T-helper 1 cell treated with Interleukin-12 subunit alpha and Interleukin-12 subunit beta and Interleukin-4 antibody, amounts not matched to agents 30 μg/mL and 1 μg/mL, for 36 hours (primary cell): ENCODE measurements at regions not wholly inside any gene's neighbourhood (a gene's known extent, or its start where the extent isn't known, plus 50 kb on each side); places are given as distances from the start of the nearest gene placed in this dataset.

Experiments used
- H3K27ac Mint-ChIP-seq: one replicate; pipeline ENCODE4 v1.8.0; 2021; ENCODE audit warnings: mild to moderate bottlenecking, mixed read lengths
- H3K27me3 Mint-ChIP-seq: one replicate; pipeline ENCODE4 v1.8.0; 2021; ENCODE audit warnings: low read depth, mixed read lengths
- H3K36me3 Mint-ChIP-seq: one replicate; pipeline ENCODE4 v1.8.0; 2021; ENCODE audit warnings: low read depth, mixed read lengths
- H3K4me1 Mint-ChIP-seq: one replicate; pipeline ENCODE4 v1.8.0; 2021; ENCODE audit warnings: low read depth, mixed read lengths
- H3K4me3 Mint-ChIP-seq: one replicate; pipeline ENCODE4 v1.8.0; 2021; ENCODE audit warnings: mild to moderate bottlenecking, moderate library complexity, mixed read lengths
- H3K9me3 Mint-ChIP-seq: one replicate; pipeline ENCODE4 v1.8.0; 2021; ENCODE audit warnings: mixed read lengths

DNA sequence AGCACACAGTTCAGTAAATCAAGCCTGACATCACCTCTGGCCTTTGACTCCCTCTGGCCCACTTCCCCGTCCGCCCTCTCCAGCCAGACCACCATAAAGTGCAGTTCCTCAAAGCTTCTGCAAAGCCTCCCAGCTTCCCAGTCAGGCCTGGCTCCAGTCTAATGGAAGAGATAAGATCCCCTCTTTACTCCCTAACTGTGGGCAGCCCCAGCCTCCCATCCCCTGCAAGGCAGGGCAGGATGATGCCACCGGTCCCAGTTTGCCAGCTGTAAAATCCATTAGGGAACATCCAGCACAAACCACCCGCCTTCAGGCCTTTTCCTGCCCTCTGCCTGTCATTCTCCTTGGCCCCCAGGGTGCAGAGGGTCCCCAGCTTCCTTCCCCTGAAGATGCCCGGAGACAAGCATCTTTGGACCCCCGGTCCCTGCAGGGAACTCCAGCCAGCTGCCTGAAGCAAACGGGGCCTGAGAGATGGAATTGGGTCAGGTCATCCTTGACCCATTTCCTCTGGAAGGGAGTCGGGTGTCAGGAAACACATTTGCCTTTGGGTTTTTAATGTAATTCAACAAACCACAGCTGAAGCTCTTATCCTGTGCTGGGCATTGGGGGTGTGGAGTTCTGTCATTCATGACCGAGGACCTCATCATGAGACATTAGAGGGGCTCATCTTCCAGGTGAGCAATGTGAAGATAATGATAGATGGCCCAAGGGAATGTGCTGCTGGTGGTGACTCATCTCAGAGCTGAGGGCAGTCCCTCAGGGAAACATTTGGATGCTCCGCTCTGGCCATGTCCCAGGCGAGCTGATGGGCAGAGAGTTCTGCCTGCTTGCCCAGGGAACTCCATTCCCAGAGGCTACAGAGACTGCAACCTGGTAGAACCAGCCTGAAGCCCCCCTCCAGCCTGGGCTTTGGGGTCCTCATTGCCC lies 93.8 kb upstream of the CLMN start:
- Mint-ChIP-seq H3K27ac (no peak overlapping the region), H3K36me3 (peaks cover 28% of the 10 kb centered on the region), H3K4me3 (no peak overlapping the region), H3K9me3 (no peaks in the 10 kb centered on the region), H3K4me1 (no peaks in the 10 kb centered on the region), H3K27me3 (no peaks in the 10 kb centered on the region)

DNA sequence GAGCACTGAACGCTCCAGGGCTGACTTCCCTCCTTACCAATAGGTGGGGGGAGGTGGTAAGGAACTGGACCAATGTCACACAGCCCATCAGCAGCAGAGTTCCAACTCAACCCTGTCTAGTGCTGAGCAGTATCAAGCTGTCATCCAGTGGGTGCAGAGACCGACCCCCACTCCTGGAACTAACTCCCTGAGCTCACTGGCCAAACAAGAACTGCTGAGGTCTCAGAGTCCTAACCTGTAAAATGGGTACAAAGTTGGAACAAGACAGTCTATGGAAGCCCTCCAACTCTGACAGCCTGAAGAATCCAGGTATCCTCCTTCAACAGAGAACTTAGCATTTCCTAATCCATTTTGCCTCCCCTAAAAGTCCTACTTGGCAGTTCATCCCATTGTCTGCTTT lies 91.1 kb upstream of the CLMN start:
- Mint-ChIP-seq H3K9me3 (no peaks in the 10 kb centered on the region), H3K27ac (no peak overlapping the region), H3K27me3 (no peaks in the 10 kb centered on the region), H3K4me1 (no peaks in the 10 kb centered on the region), H3K36me3 (peaks cover 27% of the 10 kb centered on the region), H3K4me3 (no peak overlapping the region)

DNA sequence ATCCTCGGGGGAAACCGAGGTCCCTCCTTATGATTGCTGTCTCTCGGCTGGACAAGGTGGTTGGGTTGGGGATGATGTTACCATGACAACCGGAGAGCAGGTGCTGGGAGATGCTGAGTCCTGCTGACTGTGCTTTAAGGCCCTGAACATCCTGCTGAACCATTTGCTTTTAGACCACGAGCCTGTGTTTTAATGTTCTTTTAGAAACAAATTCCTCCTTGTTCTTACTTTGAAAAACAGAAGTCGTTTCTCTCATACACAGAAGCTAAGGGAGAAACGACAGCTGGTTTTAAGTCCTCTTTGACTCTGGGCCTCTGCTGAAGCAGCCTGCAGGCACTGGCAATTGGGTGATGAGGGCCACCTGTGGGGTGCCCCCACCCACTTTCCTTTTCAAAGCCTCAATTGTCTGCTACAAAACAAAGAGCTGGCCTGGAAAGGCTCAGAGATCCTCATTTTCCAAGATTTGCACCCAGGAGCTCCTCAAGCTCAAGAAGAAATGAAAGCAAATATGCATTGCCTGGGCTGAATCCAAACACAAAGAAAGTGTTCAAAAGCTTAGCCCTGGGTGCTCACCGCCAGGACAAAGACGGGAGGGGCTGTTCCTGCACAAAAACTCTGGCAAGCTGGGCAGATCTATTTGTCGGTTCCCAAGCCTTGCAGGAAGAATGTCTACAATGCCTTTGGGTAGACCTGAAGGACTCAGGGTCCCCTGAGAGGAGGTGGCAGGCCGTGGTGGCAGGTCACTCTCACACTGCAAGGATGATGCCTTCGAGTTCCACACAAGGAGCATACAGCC lies 90.0 kb upstream of the CLMN start:
- no peaks in the 10 kb centered on the region for H3K9me3 Mint-ChIP-seq

DNA sequence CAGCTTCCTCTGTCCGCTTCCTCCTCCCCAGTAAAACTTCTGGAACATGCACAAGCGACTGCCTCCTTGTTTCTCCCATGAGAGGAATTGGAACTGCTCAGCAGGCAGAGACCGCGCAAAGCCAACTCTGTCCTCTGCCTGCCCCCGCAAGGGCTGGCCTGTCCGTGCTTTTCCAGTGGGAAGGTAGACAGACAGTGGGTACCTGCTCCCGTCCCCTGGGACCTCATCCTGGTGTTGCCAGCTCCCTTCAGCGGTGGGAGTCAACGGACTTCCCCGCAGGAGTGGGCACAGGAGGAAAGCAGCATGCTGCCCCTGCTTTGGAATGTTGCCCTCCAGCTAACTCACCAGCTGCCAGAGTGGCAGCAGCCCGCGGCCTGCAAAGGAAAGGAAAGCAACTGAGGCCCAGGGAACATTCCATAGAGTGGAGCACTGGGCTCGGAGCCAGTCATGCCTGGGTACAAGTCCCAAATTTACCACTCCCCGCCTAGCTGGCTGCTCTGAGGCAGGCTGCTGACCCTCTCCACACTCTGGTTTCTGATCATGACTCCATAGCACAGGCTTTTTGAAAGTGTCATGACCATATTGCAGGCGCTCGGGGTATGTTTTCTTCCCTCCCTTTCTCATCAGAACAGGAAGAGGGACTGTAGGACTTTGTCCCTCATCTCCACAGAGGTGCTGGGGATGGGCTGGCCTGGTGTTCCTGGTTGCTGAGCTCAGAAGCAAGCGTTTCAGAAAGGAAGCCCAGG lies 89.2 kb upstream of the CLMN start:
- Mint-ChIP-seq H3K4me3 (no peak overlapping the region), H3K4me1 (no peaks in the 10 kb centered on the region), H3K9me3 (no peaks in the 10 kb centered on the region), H3K36me3 (peaks cover 26% of the 10 kb centered on the region), H3K27ac (no peak overlapping the region), H3K27me3 (no peaks in the 10 kb centered on the region)

More for the DNA sequence above, 90.0 kb upstream of the CLMN start:
- Mint-ChIP-seq H3K27me3 (no peaks in the 10 kb centered on the region), H3K4me1 (no peaks in the 10 kb centered on the region), H3K36me3 (peaks cover 27% of the 10 kb centered on the region), H3K27ac (no peak overlapping the region), H3K4me3 (no peak overlapping the region)

DNA sequence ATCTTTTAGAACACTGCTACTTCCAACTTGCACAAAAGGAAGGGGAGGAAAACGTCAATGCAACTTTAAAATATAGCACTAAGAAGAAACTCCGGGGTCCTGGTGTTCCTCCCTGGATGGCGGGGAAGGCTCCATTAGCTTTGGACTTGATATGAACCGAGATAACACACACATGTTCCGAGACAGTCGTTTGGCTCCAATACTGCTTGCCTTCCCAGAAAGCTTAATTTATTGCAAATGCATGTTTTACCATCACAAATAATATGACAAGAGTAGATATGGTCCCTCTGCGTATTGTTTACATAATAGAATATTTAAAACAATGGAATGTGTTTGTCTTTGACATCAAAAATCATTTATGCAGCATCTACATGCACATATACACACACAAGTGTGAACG lies 87.6 kb upstream of the CLMN start:
- Mint-ChIP-seq H3K9me3 (no peaks in the 10 kb centered on the region), H3K4me3 (no peak overlapping the region), H3K4me1 (no peaks in the 10 kb centered on the region), H3K36me3 (peaks cover 21% of the 10 kb centered on the region), H3K27me3 (no peaks in the 10 kb centered on the region), H3K27ac (no peak overlapping the region)

GRCh38 chr14:95406756-95407277 lies 87.1 kb upstream of the CLMN start:
- H3K36me3 Mint-ChIP-seq = peaks cover 21% of the 10 kb centered on the region
- no peaks in the 10 kb centered on the region for H3K27me3 Mint-ChIP-seq
- H3K27ac Mint-ChIP-seq = no peak overlapping the region
- no peak overlapping the region for H3K4me3 Mint-ChIP-seq
- no peaks in the 10 kb centered on the region for H3K9me3 Mint-ChIP-seq
- no peaks in the 10 kb centered on the region for H3K4me1 Mint-ChIP-seq

DNA sequence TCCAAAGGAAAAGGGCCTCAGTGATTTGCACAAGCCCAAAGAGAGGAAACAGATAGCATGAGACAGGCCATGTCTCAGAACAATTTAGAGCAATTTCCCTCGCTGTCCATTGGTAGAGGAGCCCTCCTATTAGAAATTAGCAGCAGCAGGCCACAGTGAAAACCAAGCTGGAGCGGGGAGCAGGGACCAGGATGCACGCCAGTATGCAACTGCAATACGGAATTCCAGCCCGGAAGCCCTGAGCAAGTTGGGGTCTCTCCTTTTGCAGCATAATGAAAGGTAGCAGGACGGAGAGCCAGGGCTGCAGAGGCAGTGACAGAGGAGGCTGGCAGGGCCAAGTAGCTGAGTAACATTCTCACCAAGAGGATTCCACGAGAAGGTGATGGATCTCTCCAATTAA lies 84.9 kb upstream of the CLMN start:
- H3K4me3 Mint-ChIP-seq = no peak overlapping the region
- H3K4me1 Mint-ChIP-seq = no peaks in the 10 kb centered on the region
- no peaks in the 10 kb centered on the region for H3K9me3 Mint-ChIP-seq
- peaks cover 10% of the 10 kb centered on the region for H3K36me3 Mint-ChIP-seq
- no peak overlapping the region for H3K27ac Mint-ChIP-seq
- H3K27me3 Mint-ChIP-seq = no peaks in the 10 kb centered on the region

DNA sequence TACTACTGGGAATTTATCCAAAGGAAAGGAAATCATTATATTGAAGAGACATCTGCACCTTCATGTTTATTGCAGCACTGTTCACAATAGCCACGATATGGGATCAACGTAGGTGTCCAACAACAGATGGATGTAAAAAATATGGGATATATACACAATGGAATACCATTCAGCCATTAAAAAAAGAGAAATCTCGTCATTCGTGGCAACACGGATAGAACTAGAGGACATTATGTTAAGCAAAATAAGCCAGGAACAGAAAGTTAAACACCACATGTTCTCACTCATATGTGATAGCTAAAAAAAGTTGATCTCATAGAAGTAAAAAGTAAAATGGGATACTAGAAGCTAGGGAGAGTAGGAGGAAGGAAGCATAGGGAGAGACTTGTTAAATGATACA lies 82.9 kb upstream of the CLMN start:
- Mint-ChIP-seq H3K4me3 (no peak overlapping the region), H3K4me1 (no peaks in the 10 kb centered on the region), H3K9me3 (no peaks in the 10 kb centered on the region), H3K27me3 (no peaks in the 10 kb centered on the region), H3K36me3 (peaks cover 6% of the 10 kb centered on the region), H3K27ac (no peak overlapping the region)

DNA sequence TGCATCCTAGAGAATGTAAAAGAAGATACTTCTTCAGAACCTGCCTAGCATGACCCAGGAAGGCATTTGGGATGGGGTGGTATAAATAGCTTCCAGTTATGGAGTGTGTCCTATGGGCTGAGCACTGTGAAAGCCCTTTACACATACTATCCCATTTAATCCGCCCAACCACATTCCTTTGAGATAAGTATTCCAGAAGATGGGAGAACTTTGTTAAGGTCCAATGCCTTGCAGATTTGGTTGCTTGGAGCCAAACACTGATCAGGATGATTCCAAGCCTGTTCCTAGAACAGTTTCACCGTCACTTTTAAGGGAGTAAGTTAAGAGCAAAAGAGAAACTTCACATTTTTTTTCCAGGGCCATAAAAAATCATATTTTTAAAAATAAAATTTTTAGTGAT lies 82.5 kb upstream of the CLMN start:
- no peak overlapping the region for H3K4me3 Mint-ChIP-seq
- H3K4me1 Mint-ChIP-seq = no peaks in the 10 kb centered on the region
- H3K27me3 Mint-ChIP-seq = no peaks in the 10 kb centered on the region
- no peak overlapping the region for H3K27ac Mint-ChIP-seq
- no peaks in the 10 kb centered on the region for H3K9me3 Mint-ChIP-seq
- H3K36me3 Mint-ChIP-seq = peaks cover 5% of the 10 kb centered on the region

GRCh38 chr14:95398630-95399547 lies 79.2 kb upstream of the CLMN start:
- Mint-ChIP-seq H3K27me3 (no peaks in the 10 kb centered on the region), H3K27ac (no peak overlapping the region), H3K36me3 (no peaks in the 10 kb centered on the region), H3K9me3 (peaks cover 6% of the 10 kb centered on the region), H3K4me1 (no peaks in the 10 kb centered on the region), H3K4me3 (no peak overlapping the region)

- H3K27me3 Mint-ChIP-seq = no peaks in the 10 kb centered on the region
- H3K9me3 Mint-ChIP-seq = peaks cover 6% of the 10 kb centered on the region
- no peak overlapping the region for H3K27ac Mint-ChIP-seq
- H3K4me3 Mint-ChIP-seq = no peak overlapping the region
- H3K4me1 Mint-ChIP-seq = no peaks in the 10 kb centered on the region
- no peaks in the 10 kb centered on the region for H3K36me3 Mint-ChIP-seq
Observed at GRCh38 chr14:95397325-95397724, 77.6 kb upstream of the CLMN start.

DNA sequence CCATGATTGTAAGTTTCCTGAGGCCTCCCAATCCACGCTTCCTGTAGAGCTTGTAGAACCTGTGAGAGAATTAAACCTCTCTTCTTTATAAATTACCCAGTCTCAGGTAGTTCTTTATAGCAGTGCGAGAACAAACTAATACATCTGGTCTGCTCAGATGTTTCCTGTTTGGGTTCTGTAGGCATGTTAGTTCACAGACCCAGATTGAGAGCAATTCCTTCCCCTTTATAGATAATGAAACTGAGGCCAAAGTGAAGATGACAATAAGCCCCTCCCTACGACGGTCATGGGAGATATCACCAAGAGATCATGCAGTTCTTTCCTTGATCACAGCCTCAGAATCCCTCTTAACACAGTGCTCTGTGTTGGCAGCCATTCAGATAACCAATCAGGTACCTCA lies 76.5 kb upstream of the CLMN start:
- Mint-ChIP-seq H3K9me3 (peaks cover 6% of the 10 kb centered on the region), H3K4me3 (no peak overlapping the region), H3K4me1 (no peaks in the 10 kb centered on the region), H3K27me3 (no peaks in the 10 kb centered on the region), H3K27ac (no peak overlapping the region), H3K36me3 (no peaks in the 10 kb centered on the region)

GRCh38 chr14:95395098-95395737 lies 75.5 kb upstream of the CLMN start:
- no peaks in the 10 kb centered on the region for H3K4me1 Mint-ChIP-seq
- H3K27me3 Mint-ChIP-seq = no peaks in the 10 kb centered on the region
- no peaks in the 10 kb centered on the region for H3K36me3 Mint-ChIP-seq
- peaks cover 6% of the 10 kb centered on the region for H3K9me3 Mint-ChIP-seq
- H3K27ac Mint-ChIP-seq = no peak overlapping the region
- H3K4me3 Mint-ChIP-seq = no peak overlapping the region
